Neural crest cell (in vitro differentiated cells): ENCODE measurements at regions not wholly inside any gene's neighbourhood (a gene's known extent, or its start where the extent isn't known, plus 50 kb on each side); places are given as distances from the start of the nearest gene placed in this dataset.

Experiments
- DNase-seq: peaks from one replicate; pipeline ENCODE4 v3.0.0; 2021; ENCODE audit warnings: low read depth, mixed read lengths, low spot score
- H3K27ac Mint-ChIP-seq: one replicate; pipeline ENCODE4 v1.8.0; 2021; ENCODE audit warnings: mild to moderate bottlenecking, mixed read lengths; ENCODE audit not compliant: unreplicated experiment
- H3K27me3 Mint-ChIP-seq: 2 replicates; pipeline ENCODE4 v1.8.0; 2021; ENCODE audit warnings: low read depth, mild to moderate bottlenecking, mixed read lengths
- H3K36me3 Mint-ChIP-seq: 2 replicates; pipeline ENCODE4 v1.8.0; 2021; ENCODE audit warnings: low read depth, mild to moderate bottlenecking, mixed read lengths
- H3K4me1 Mint-ChIP-seq: 2 replicates; pipeline ENCODE4 v1.8.0; 2021; ENCODE audit warnings: mixed read lengths
- H3K4me3 Mint-ChIP-seq: one replicate; pipeline ENCODE4 v1.8.0; 2021; ENCODE audit warnings: mild to moderate bottlenecking, mixed read lengths
- H3K9me3 Mint-ChIP-seq: 2 replicates; pipeline ENCODE4 v1.8.0; 2021; ENCODE audit warnings: mixed read lengths
- CTCF ChIP-seq: fragments of 200-600 bp; sonication (generic); conservative IDR thresholded peaks from 2 replicates; pipeline ENCODE4 v1.5.0; 2021; ENCODE audit warnings: antibody characterized with exemption, mild to moderate bottlenecking

- no peak for DNase-seq
- Mint-ChIP-seq H3K9me3 (peaks cover 3% of the 10 kb centered on the region), H3K27ac (no peak overlapping the region), H3K27me3 (no peaks in the 10 kb centered on the region), H3K4me1 (peaks cover under 1% of the 10 kb centered on the region), H3K36me3 (no peaks in the 10 kb centered on the region), H3K4me3 (no peak overlapping the region)
- no peak for TF ChIP-seq CTCF
These were observed 59.4 kb upstream of the CD96 start for GRCh38 chr3:111482574-111482973.

- no peak for TF ChIP-seq CTCF
- Mint-ChIP-seq H3K36me3 (peaks cover 3% of the 10 kb centered on the region), H3K27ac (no peak overlapping the region), H3K27me3 (no peaks in the 10 kb centered on the region), H3K4me1 (no peaks in the 10 kb centered on the region), H3K4me3 (no peak overlapping the region), H3K9me3 (peaks cover 7% of the 10 kb centered on the region)
- no peak for DNase-seq
These were observed 56.9 kb upstream of the CD96 start for GRCh38 chr3:111485086-111485485.
